ENCODE measurements at regions not wholly inside any gene's neighbourhood (a gene's known extent, or its start where the extent isn't known, plus 50 kb on each side); places are given as distances from the start of the nearest gene placed in this dataset.

DNA sequence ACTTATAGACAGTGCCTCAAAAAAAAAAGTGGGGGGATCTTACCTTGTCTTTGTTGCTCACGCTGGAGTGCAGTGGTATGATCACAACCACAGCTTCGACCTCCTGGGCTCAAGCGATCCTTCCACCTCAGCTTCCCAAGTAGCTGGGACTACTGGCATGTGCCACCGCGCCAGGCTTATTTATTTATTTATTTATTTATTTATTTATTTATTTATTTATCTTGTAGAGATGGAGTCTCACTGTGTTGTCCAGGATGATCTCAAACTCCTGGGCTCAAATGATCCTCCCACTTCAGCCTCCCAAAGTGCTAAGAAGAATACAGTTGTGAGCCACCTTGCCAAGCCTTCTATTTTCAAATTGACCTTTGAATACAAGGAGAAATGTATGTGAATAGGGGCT is 553.0 kb upstream of the BTBD3 start:
- DNase-seq (ENCODE audit: low spot score) = no peak

DNA sequence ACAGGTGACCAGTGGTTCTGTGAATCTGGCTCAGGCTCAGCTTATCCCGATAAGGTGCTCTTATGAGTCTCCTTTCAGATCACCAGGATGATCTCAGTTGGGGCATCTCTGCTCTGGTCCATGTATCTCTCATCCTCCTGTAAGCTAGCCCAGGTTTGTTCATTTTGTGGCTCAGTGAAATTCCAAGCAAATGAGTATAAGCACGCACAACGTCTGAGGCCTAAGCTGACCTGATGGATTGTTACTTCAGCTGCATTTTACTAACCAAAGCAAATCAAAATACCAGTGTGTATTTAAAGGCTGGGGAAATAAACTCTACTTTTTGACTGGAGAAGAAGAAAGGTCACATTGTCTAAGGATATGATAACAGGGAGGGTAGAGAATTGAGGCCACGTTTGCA is 551.0 kb upstream of the BTBD3 start:
- no peak for DNase-seq (ENCODE audit: low spot score)

DNA sequence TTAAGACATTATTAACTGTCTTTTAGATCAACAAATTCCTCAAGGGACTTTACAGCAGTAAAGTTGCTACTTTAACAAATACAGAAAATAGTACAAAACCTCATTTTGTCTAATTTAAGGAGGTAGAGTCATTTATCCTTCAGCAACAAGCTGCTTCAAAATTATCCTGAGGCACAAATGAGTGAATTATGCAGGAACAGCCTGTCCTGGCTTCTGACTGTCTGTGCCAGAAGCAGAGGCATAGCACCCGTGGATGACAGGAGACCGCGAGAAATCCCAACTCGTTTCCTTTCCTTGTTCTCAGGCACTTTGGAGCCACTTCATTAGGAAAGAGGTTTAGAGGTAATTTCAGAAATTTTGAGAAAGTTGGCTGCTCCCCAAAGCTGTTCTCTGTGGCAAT is 549.2 kb upstream of the BTBD3 start:
- no peak for DNase-seq (ENCODE audit: low spot score)

DNA sequence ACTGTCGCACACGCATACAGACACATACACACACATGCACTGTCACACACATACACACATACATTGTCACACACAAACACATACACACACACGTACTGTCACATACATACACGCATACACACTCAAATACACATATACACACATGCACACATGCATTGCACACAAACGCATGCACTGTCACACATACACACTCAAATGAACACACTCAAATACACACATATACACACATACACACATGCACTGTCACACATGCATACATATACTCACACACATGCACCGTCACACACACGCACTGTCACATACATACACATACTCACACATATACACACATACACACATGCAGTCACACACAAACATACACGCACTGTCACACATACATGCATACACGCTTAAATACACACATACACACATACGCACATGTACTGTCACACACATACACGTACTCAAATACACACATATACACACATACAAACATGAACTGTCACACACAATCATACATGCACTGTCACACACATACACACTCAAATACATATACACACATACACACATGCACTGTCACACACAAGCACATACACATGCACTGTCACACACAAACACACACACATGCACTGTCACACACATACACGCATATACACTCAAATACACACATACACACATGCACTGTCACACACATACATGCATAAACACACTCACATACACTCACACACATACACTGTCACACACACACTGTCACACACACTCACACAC is 548.6 kb upstream of the BTBD3 start:
- no peak for DNase-seq (ENCODE audit: low spot score)

DNA sequence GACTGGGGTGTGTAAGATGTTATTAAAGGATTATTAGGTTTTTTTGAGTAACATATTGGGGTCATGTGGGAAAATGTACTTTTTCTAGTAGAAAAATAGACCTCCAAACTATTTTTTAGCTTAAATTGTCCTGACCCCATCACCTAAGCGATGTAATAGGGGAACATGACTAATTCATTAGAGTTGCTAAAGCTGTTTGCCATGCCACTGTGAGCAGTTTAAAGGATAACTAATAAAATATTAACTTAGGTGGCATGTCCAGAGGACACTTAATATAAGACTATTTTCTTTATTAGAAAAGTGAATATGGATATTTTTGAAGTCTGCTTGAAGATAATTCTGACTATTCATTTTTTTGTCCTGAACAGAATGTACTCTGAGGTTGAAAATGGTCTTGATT is 545.9 kb upstream of the BTBD3 start:
- no peak for DNase-seq (ENCODE audit: low spot score)

DNA sequence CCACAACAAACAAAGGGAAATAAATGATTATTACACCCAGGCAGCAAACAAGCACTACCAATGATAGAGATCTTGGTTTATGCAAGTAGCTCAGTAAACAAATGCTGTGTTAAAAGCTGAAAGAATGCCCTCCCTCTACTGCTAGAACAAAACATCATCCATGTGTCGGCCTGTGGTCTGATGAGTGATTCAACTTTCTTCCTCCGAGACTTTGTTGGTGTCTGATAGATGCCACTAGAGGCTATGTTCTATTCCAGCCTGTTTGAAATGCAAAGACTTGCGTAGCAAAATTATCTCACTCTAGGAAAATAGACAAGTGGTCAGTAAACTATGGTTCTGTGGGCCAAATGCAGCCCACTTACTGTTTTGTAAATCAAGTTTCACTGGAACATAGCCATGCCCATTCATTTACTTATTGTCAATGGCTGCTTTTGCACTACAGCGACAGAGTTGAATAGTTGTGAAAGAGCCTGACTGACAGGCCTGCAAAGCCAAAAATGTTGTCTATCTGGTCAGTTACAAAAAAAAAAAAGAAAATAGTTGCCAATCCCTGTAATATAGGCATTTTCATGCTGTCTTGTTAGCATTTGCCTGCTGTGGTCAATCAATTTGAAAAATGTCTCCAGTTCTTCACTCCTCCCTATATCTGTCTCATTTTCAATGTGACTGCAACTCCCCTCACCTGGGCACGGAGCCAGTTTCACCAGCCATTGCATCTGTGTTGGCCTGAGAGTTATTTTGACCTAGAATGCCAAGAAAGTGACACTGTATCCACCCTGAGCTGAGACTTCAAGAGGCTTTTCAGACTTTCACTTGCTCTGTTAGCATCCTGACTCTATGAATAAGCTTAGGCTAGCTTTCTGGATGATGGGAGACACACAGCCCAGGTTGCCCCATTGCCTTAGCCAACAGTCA is 544.6 kb upstream of the BTBD3 start:
- DNase-seq (ENCODE audit: low spot score) = no peak

DNA sequence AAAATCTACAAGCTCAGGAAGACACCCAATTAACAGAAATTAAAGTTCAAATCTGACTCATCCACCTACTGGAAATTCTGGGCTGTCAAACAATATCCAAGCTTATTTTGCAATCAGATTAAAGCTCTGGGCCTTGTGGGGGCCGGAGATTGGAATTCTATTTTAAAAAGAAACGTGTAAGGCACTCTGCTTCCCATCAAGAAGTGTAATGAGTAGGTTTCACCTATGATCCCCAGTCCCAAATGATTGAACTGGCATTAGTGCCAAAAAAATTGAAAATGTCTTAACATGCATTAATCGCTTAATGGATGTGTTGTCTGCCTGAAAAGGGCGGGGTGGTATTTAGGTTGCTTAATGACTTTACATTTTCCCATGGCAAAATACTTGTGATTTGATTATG is 542.4 kb upstream of the BTBD3 start:
- no peak for DNase-seq (ENCODE audit: low spot score)

DNA sequence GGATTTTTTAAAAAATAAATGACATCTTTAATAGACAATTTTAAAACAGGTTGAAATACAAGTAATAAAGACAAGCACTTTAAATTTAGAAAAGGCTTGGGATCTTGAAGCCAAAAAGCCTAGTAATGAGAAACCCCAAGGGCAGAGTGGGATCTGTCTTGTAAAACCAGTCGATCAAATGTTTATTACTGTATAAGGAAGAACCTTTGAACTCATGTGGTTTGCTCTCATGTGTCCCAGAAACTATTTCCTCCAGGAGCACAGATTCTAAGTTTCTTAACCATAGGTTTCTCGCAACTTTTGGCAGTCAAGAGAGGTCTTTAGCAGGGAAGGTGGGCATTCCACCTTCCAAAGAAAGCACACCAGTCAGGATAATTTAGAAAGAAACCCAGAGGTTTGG is 541.7 kb upstream of the BTBD3 start:
- no peak for DNase-seq (ENCODE audit: low spot score)

DNA sequence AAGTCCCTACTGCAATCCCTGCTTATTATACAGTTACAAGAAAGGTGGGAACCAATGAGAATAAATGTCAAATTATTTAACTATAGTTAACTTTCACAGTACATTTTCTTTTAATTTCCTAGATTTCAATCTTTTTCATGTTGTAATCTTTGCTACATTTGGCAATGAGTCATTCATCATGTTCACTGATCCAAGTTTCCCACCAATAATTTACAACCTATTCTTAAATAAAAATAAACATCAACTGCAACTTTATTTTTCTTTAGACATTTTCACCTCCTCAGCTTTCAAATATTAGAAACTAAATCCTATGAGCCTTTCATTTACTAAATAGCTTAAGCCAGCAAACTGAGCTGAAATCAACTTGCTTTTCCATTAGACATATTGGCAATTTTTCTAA is 541.3 kb upstream of the BTBD3 start:
- DNase-seq (ENCODE audit: low spot score) = no peak

DNA sequence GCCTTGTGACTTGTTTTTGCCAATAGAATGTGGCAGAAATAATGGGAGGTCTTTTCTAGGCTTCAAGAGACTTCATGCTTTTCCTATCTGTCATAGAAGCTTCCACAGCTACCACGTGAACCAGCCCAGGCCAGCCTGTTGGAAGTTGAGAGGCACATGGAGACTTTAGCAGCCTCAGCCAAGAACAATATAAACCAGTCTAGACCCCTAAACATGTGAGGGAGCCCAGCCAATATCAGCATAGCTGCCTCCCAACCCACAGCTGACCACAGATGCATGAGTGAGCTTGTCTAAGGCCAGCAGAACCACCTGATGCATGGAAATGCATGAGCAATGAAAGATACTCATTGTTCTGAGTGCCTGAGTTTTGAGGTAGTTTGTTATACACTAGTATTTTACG is 540.7 kb upstream of the BTBD3 start:
- DNase-seq (ENCODE audit: low spot score) = no peak

DNA sequence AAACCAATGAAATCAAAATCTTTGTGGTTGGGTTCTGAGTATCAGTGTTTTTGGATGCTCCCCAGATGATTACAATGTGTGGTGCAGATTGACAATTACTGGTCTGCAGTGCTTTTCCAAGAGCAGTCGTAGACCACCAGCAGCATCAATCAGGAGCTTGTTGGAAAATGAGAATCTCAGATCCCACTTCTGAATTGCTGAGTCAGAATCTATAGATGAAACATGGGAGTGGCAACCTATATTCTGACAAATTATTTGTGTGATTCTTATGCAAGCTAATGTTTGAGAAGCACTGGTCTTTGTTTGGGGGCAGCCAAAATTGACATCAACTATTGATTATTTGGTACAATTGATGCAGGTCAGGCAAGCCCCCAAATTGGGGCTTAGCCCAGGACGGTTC is 539.9 kb upstream of the BTBD3 start:
- no peak for DNase-seq (ENCODE audit: low spot score)

DNA sequence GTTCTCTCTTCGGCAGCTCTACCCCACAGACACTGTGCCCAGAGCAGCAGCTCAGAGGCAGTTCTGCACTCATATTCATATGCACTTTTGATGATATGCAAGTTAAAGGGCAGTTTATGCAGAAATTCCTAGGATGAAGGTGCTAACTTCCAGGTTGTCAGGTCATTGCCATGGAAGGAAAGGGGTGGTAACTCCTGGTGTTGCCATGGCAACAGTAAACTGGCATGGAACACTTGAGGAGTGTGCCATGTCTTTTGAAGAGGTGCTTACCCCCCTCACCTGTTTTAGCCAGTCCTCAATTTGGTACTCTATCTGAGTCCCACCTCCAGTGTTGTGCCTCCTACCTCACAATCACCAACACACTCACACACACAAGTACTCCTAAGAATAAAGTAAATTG is 539.4 kb upstream of the BTBD3 start:
- DNase-seq (ENCODE audit: low spot score) = no peak

DNA sequence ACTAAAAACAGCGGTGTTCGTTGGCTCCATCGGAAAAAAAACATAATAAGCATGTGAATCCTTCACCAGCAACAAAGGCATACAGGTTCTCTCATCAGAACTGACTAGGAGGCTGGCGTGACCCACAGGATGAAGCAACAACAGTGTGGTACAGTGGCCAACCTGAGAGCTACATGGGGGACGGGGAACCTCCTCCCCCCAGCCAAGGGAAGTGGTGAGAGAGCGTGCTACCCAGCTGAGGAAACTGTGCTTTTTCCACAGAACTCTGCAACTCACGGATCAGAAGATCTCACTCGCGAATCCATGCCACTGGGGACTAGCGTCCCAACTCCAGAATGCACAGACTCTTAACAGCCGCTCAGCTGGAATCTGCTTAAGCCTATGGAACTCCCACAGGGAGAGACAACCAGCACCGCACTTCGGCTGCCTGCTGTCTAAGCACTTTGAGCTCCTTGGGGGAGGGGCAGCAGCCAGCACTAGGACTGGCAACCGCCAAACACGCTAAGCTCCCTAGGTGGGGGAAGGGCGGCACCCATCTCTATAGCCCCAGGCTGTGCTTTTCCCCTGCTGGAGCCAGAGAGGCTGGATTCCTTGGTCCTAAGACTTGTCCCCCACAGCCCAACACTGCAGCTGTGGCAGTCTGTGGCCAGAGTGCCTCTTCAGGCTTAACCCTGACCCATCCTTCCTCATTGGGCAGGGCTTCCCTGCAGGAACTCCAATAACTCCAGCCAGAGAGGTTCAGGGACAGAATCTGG is 538.3 kb upstream of the BTBD3 start:
- DNase-seq (ENCODE audit: low spot score) = no peak

DNA sequence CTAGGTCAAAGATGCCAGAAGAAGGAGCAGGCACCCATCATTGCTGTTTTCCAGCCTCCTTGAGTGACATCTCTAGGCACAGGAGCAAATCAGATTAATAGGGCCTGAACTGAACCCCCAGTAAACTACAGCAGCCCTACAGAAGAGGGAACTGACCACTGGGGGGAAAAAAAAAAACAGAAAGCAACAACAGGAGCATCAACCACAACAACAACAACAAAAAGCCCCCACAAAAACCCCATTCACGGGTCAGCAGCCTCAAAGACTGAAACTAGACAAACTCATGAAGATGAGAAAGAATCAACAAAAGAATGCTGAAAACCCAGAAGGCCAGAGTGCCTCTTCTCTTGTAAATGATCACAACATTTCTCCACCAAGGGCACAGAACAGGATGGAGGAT is 537.4 kb upstream of the BTBD3 start:
- no peak for DNase-seq (ENCODE audit: low spot score)

DNA sequence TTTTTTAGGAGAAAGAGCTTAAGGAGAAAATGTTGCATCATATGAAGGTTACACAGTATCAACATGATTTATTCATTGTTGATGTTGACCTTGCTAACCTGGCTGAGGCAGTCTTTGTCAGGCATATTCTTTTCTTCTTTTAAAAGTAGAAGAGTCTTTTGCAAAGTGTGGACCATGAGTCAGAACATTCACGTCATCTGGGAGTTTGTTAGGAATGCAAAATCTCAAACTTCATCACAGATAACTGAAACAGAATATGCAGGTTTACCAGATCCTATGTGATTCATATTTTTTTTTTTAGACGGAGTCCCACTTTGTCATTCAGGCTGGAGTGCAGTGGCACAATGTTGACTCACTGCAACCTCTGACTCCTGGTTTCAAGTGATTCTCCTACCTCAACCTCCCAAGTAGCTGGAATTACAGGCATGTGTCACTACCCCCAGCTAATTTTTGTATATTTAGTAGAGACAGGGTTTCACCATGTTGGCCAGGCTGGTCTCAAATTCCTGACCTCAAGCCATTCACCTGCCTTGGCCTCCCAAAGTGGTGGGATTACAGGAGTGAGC is 530.4 kb upstream of the BTBD3 start:
- DNase-seq (ENCODE audit: low spot score) = no peak

DNA sequence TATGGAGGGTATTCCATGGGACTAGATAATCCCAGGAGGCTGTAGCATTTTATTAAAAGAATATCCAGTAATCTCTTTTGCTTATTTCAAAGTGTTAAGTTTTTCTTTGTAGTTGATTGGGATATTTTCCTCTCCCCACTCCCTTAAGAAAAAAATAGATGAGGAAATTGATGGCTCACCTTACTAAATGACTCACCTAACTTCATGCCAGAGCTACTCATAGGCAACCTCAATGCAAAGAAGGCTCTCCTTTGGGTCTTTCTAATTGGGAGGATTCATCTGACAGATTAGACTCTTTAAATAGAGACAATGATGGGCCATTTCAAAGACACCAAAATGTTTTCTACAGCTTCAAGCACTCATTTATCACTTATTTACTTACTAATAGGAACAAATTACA is 528.5 kb upstream of the BTBD3 start:
- DNase-seq (ENCODE audit: low spot score) = no peak

DNA sequence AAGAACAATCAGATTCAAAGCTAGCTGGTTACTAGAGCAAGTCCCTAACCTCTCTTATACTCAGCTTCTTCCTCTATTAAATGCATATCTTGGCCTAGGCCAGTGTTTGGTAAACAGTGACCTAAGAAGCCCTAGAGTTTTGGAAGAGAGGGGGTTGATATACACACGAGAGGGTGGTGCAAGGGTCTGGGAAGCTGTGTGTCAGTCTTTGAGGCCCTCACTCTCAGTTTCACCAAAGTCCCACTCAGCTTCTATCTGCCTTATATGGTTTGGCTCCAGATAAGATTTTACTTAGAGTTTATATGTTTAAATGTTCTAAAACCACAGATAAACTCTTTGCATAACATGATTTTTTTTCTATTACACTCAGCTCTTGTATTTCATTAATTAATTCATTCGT is 526.1 kb upstream of the BTBD3 start:
- no peak for DNase-seq (ENCODE audit: low spot score)

DNA sequence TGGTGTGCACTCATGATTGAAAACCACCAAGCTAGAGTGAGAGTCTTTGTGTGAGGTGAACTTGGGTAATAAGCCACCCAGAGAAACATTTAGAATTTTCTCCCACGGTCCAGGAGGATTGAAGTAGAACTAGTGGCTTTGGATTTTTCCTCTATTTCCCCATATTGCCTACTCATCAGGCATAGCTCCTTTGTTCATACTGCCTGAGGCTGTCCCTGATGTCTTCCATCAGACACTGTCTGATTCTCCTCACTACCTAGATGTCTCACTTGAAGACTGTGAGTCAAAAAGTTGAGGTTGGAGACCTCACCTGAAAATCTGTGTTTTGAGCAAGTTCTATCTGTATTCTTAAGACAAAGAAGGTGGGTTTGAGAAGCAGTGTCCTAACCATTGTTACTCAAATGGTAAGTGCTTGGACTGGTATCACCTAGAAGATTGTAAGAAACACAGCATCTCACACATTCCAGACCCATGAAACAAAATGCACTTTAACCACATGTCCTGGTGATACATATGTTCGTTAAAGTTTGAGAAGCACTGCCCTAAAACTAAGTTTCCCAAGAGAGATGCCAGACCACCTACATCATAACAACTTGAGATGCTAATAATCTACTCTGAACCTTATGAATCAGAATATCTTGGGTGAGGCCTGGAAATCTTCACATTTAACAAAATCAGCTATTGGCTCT is 523.4 kb upstream of the BTBD3 start:
- no peak for DNase-seq (ENCODE audit: low spot score)

DNA sequence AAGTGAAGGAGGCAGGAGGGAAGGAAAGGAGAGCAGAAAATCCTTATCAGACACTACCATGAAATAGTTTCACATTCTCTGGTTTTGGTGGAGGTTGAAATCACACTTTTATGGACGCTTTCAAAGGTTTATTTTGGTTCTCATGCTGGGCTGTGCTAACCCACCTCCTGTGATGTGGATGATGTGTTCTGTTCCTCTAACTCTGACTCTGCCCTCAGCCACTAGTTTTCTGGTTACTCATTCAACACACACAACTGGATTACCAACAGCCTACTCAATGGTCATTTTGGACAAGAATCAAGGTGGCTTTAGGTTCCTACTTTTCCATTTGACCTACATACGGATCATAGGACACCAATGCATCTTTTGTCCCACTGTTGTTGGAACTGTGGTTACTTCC is 522.1 kb upstream of the BTBD3 start:
- DNase-seq (ENCODE audit: low spot score) = no peak

DNA sequence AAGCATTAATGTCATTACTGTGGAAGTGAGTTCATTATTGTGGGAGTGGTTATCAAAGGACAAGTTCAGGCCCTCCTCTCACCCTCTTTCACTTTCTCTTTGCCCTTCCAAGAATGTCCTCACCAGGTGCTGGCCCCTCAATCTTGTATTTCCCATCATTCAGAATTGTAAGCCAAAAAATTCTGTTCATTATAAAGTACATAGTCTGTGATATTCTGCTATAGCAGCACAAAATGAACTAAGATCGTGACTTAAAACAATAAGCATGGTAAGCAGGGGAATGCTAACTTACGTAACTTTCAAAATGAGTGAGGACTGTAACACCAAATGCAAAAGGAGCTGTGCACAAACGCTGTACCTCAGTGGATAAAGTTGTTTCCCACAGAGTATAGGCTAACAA is 515.7 kb upstream of the BTBD3 start:
- DNase-seq (ENCODE audit: low spot score) = no peak

DNA sequence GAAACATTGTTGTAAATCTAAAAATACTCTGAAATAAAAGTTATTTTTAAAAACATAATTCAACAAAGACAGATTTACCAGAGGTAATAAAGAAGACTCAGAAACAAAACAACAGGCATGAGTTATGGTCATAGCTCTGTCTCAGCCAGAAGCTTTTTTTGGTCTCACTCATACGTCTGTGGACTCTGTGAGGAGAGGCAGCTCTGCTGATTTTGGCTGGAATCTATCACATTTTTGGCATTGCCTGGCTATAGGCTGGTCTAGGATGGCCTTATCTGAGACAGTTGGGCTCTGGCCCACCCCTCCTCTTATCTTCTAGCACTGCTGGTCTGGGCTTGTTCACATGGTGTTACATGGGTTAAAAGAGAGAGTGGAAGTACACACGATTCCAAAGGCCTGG is 514.0 kb upstream of the BTBD3 start:
- DNase-seq (ENCODE audit: low spot score) = no peak

DNA sequence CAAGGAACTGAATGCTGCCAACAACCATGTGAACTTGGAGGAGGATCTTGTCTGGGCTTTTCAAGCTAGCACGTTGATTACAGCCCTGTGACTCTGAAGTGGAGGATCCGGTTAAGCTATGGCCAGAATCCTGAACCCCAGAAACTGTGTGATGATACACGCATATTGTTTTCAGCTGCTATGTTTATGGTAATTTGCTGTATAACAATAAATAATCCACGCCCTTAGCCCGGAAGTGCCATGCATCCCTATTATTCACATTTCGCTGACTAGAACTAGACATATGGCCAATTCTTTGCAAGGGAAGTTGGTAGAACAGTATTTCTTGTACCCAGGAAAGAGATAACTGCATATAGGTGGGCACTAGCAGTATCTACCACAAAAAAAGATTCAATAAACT is 510.8 kb upstream of the BTBD3 start:
- no peak for DNase-seq (ENCODE audit: low spot score)
